Thyroid gland (tissue), 4 donors: ENCODE measurements at regions not wholly inside any gene's neighbourhood (a gene's known extent, or its start where the extent isn't known, plus 50 kb on each side); places are given as distances from the start of the nearest gene placed in this dataset.

ENCODE experiments used
- DNase-seq, 2 donors: peaks; one replicate each; pipeline ENCODE4 v3.0.0-alpha.2; 2019
- H3K27ac ChIP-seq, 3 donors: fragments of 200-600 bp; sonication (generic); 1 replicate in 2 of 3; 2 replicates in 1 of 3; pipeline ENCODE4 v1.5.1; 2016 to 2019; ENCODE audit warnings: mild to moderate bottlenecking in 1 of 3, moderate library complexity in 1 of 3
- H3K27me3 ChIP-seq: fragments of 200-600 bp; sonication (generic); one replicate; pipeline ENCODE4 v1.5.1; 2019
- H3K36me3 ChIP-seq, 2 donors: fragments of 200-600 bp; sonication (generic); one replicate each; pipeline ENCODE4 v1.5.1; 2016 to 2019
- H3K4me1 ChIP-seq, 2 donors: fragments of 200-600 bp; sonication (generic); one replicate each; pipeline ENCODE4 v1.5.1; 2017 to 2019
- H3K4me3 ChIP-seq, 3 donors: fragments of 200-600 bp; sonication (generic); replicated peaks in 1 of 3; 1 replicate in 2 of 3; 2 replicates in 1 of 3; pipeline ENCODE4 v1.5.1; 2016; ENCODE audit warnings: mild to moderate bottlenecking in 1 of 3
- H3K9me3 ChIP-seq: fragments of 200-600 bp; sonication (generic); one replicate; pipeline ENCODE4 v1.5.1; 2017
- POLR2A ChIP-seq, 2 donors: fragments of 450-650 bp; IDR thresholded peaks; one replicate each; pipeline ENCODE4 v1.6.1; 2017; ENCODE audit warnings: antibody characterized with exemption in 2 of 2, mild to moderate bottlenecking in 2 of 2, moderate library complexity in 1 of 2
- WGBS, 2 donors: methylation state at CpG; one replicate each; pipeline ENCODE4 v1.1.5; 2017; 5-methylcytosine and 5-hydroxymethylcytosine counted together
- intact Hi-C: fragments of 100-400 bp; cut with DNase I; formaldehyde crosslinking; loops from one replicate; pipeline ENCODE4 v1.15.1; 2023
- TF ChIP-seq, protein P1 (sequence below), 6 experiments: fragments of 200-600 bp in 3 of 6; fragments of 450-650 bp in 3 of 6; sonication (generic) in 3 of 6; IDR thresholded peaks; one replicate each; pipeline ENCODE4 v1.5.1; 2016 to 2019; ENCODE audit warnings: antibody characterized with exemption in 6 of 6, mild to moderate bottlenecking in 2 of 6, inconsistent platforms in 1 of 6, moderate library complexity in 1 of 6

DNA sequence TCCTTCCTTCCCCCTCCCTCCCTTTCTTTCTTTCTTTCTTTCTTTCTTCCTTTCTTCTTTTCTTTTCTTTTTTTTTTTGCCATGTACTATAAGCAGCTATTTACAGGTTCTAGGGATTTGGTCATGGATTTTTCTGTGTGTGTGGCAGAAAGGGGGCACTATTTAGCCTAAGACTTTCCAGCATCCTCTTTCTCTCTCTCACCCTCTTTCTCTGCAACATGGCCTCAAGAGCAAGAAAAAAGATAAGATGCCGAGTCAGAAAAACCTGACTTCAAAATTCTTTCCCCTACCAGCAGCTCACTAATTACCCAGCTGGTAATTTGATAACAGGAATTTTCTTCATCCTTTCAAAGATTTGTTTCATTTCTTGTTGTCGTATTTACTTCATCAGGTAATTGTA lies 458.3 kb upstream of the ADAMTS5 start:
- no peak for DNase-seq
- 80 to 82% methylated on average over 2 of the region's 2 CpGs for WGBS, 2 donors
- Histone ChIP-seq H3K27me3 (no peaks in the 10 kb centered on the region), H3K4me3 (no peak overlapping the region), H3K27ac (peak overlapping the region in 2 of 3 donors; percentile 1 to 25), H3K36me3 (no peaks in the 10 kb centered on the region), H3K4me1 (peaks cover 0 to 6% of the 10 kb centered on the region in 2 donors), H3K9me3 (no peaks in the 10 kb centered on the region)
- no peak for TF ChIP-seq POLR2A (IDR thresholded peaks at IDR 0.05)
- TF ChIP-seq, protein P1, sequence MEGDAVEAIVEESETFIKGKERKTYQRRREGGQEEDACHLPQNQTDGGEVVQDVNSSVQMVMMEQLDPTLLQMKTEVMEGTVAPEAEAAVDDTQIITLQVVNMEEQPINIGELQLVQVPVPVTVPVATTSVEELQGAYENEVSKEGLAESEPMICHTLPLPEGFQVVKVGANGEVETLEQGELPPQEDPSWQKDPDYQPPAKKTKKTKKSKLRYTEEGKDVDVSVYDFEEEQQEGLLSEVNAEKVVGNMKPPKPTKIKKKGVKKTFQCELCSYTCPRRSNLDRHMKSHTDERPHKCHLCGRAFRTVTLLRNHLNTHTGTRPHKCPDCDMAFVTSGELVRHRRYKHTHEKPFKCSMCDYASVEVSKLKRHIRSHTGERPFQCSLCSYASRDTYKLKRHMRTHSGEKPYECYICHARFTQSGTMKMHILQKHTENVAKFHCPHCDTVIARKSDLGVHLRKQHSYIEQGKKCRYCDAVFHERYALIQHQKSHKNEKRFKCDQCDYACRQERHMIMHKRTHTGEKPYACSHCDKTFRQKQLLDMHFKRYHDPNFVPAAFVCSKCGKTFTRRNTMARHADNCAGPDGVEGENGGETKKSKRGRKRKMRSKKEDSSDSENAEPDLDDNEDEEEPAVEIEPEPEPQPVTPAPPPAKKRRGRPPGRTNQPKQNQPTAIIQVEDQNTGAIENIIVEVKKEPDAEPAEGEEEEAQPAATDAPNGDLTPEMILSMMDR (IDR thresholded peaks at IDR 0.05), result no peak
- intact Hi-C loops, result no loop called here

DNA sequence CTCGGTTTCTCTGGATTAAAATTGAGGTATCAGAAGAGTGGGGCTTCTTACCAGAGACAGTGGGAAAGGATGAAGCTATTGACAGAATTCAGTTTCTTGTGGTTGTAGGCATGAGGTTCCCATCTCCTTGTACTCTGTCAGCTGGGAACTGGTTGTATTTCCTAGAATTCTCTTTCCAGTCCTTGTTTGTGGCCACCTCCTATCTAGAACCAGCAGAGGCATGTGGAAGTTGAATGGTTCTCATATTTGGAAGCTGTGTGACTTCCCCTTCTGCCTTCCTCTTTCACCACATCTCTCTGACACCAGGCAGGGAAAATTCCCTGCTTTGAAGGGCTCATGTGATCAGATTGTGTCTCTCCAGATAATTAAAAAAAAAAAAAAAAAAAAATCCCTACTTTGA lies 457.7 kb upstream of the ADAMTS5 start:
- 86 to 92% methylated on average over 1 of the region's 1 CpG for whole genome bisulfite sequencing, 2 donors
- peaks cover 0 to 6% of the 10 kb centered on the region in 2 donors for H3K4me1 ChIP-seq
- H3K27me3 ChIP-seq, result no peaks in the 10 kb centered on the region
- DNase-seq, result no peak
- no peaks in the 10 kb centered on the region for H3K36me3 ChIP-seq
- H3K4me3 ChIP-seq, result no peak overlapping the region
- intact Hi-C loops, result no loop called here
- no peak for TF ChIP-seq POLR2A (IDR thresholded peaks at IDR 0.05)
- TF ChIP-seq, protein P1 (IDR thresholded peaks at IDR 0.05), result no peak
- no peak overlapping the region for H3K27ac ChIP-seq
- no peaks in the 10 kb centered on the region for H3K9me3 ChIP-seq

DNA sequence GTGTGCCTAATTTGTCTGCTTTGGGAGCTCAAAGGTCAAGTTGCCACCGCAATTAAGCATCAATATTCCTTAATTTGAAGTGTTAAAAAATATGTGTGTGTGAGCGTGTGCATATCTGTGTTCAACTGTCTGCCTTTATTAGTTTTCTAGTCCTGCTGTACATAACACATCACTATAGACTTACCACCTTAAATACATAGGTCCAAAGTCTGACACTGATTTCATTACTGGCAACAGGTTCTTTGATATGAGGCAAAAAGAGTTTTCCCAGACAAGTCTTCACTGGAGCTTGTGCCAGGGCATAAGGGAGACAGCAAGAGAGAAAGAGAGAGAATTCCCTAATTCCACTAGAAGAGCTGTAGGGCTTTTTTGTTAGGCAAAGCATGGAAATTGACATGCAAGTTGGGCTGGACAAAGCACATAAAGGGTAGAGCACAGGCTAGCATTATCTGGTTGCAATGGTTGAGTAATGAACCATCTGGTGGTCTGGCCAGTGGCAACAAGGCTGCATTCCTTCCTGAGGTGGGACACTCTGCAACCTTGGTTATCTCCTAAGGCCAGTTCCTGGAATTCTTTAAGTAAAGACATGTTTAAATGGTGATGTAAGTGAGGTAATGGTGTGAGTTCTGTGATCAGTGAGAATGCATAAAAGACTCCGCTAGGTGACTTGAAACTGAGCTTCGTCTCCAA lies 457.2 kb upstream of the ADAMTS5 start:
- no peaks in the 10 kb centered on the region for H3K27me3 ChIP-seq
- 95 to 96% methylated on average over 4 of the region's 4 CpGs for whole genome bisulfite sequencing, 2 donors
- no peaks in the 10 kb centered on the region for H3K9me3 ChIP-seq
- no peak for TF ChIP-seq POLR2A (IDR thresholded peaks at IDR 0.05)
- DNase-seq, result no peak
- H3K27ac ChIP-seq, result peak overlapping the region in 1 of 3 donors; percentile 10
- H3K4me3 ChIP-seq, result no peak overlapping the region
- H3K36me3 ChIP-seq, result no peaks in the 10 kb centered on the region
- intact Hi-C loops, result no loop called here
- peaks cover 0 to 6% of the 10 kb centered on the region in 2 donors for H3K4me1 ChIP-seq

DNA sequence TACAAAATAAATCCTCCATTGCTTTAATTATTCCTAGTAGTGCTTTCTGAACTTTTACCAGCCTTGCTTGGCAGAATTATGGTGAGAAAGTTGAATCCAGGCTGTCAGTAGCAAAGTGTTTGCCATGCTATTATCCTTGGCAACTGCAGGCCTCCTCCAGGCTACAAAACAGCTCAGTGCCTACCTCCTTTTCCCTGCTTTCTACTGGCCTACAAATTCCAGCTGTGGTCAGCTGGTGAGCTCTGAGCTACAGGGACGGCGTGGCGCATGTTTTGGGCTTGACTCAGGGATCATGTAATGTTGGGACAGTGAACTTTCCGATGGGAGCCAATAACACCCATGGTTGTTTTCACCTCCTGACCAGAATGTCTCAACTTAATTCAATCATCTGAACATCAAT lies 456.1 kb upstream of the ADAMTS5 start:
- H3K4me1 ChIP-seq, result peaks cover 0 to 6% of the 10 kb centered on the region in 2 donors
- 62 to 82% methylated on average over 4 of the region's 4 CpGs for WGBS, 2 donors
- H3K27me3 ChIP-seq, result no peaks in the 10 kb centered on the region
- TF ChIP-seq, protein P1 (IDR thresholded peaks at IDR 0.05), result no peak
- TF ChIP-seq POLR2A (IDR thresholded peaks at IDR 0.05), result no peak
- intact Hi-C loops, result no loop called here
- H3K9me3 ChIP-seq, result no peaks in the 10 kb centered on the region
- no peak overlapping the region for H3K4me3 ChIP-seq
- no peak overlapping the region for H3K27ac ChIP-seq
- DNase-seq, result peak in 1 of 2 donors; percentile 8
- H3K36me3 ChIP-seq, result no peaks in the 10 kb centered on the region

DNA sequence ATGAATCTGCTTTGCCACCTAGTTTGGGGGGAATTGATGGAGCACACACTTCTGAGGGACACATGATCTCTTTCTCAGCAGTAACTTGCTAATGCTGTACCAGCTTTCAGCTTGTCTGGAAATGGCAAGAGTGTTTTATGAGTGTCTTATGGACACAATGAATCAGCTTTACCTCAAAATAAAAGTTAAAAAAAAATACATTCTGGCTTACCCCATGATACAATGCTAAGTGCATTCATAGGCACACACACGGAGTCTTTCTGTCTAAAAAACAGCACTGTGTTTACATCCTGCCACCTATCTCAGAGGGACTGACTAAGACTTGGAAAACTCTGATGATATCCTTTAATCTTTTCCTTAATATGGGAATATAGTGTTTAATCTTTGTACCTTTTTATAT lies 455.5 kb upstream of the ADAMTS5 start:
- no peak overlapping the region for H3K27ac ChIP-seq
- intact Hi-C loops, result no loop called here
- WGBS, 2 donors, result 53 to 74% methylated on average over 1 of the region's 1 CpG
- TF ChIP-seq, protein P1 (IDR thresholded peaks at IDR 0.05), result no peak
- TF ChIP-seq POLR2A (IDR thresholded peaks at IDR 0.05), result no peak
- H3K36me3 ChIP-seq, result no peaks in the 10 kb centered on the region
- no peak overlapping the region for H3K4me3 ChIP-seq
- DNase-seq, result no peak
- peaks cover 0 to 6% of the 10 kb centered on the region in 2 donors for H3K4me1 ChIP-seq
- no peaks in the 10 kb centered on the region for H3K27me3 ChIP-seq
- no peaks in the 10 kb centered on the region for H3K9me3 ChIP-seq
